ENCODE measurements at regions not wholly inside any gene's neighbourhood (a gene's known extent, or its start where the extent isn't known, plus 50 kb on each side); places are given as distances from the start of the nearest gene placed in this dataset.
"Not testable (repeated sequence)": the region's sequence is repeated elsewhere in the genome, so short reads cannot be mapped to it uniquely, and the experiment has no call there.

DNA sequence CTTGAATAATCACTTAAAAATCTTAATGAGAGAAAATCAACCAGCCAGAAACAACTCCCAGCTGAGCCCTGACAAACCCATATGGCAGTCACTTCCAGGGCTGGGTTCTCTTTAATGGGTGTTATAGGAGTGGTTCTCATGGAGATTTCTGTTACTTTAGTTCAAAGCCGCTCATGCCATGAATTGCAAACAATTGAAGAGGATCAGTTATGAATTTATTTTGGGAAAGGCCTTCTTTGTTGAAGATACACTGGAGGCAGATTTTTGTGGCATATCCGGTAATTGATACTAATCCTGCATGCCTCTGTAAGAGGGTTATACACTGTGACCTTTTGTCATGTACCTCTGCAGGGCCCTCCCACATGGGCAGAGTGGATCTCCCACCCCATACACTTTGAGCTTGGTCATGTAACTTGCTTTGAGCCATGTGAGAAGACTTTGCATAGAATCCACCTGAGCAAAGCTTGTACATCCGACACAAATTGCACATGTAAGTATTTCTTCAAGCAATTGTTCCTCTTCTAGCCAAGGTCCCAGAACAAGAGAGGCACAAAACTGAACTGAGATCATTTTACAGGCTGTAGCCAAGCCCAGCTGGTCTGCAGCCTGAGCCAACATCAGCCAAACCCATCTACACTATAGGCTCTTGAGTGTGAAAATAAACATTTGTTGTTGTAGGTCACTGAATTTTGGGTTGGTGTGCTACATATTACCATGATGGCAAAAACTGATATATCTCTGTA, 492.3 kb downstream of the PREX1 start:
- Histone ChIP-seq H3K36me3 (ENCODE audit: control insufficient read depth in 1 of 2, insufficient read depth in 2 of 2, low read length in 2 of 2) (no peaks in the 10 kb centered on the region), H3K9me3 (ENCODE audit: control insufficient read depth in 1 of 2, low read length in 2 of 2) (no peaks in the 10 kb centered on the region), H3K27me3 (ENCODE audit: control insufficient read depth in 1 of 2, insufficient read depth in 2 of 2, low read length in 2 of 2) (peaks cover 0 to 7% of the 10 kb centered on the region in 2 donors), H3K27ac (ENCODE audit: low read depth, low read length) (no peak overlapping the region), H3K4me3 (ENCODE audit: low read depth in 1 of 2, low read length in 2 of 2) (no peak overlapping the region), H3K4me1 (ENCODE audit: control insufficient read depth in 1 of 2, insufficient read depth in 2 of 2, low read length in 2 of 2) (no peaks in the 10 kb centered on the region), H3K9ac (ENCODE audit: low read depth in 1 of 2, low read length in 2 of 2) (no peak overlapping the region)

DNA sequence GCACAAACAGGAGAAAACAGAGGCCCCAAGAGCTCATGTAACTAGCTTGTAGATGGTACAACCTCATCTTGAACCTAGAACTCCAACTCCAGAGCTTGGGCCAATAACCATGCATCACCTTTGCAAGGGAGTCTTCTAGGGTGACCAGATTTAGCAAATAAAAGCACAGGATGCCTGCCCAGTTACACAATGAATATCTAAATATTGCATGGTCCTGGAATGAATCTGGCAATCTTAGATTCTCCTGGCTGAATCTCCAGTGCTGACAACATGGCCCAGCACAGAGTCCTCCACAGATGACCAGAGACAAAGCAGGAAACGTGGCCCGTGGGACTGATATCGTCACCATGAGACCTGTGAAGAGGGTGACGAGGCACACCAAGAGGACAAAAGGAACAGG, 494.1 kb downstream of the PREX1 start:
- Histone ChIP-seq H3K27me3 (ENCODE audit: control insufficient read depth in 1 of 2, insufficient read depth in 2 of 2, low read length in 2 of 2) (peaks cover 0 to 7% of the 10 kb centered on the region in 2 donors), H3K36me3 (ENCODE audit: control insufficient read depth in 1 of 2, insufficient read depth in 2 of 2, low read length in 2 of 2) (no peaks in the 10 kb centered on the region), H3K4me3 (ENCODE audit: low read depth in 1 of 2, low read length in 2 of 2) (no peak overlapping the region)

DNA sequence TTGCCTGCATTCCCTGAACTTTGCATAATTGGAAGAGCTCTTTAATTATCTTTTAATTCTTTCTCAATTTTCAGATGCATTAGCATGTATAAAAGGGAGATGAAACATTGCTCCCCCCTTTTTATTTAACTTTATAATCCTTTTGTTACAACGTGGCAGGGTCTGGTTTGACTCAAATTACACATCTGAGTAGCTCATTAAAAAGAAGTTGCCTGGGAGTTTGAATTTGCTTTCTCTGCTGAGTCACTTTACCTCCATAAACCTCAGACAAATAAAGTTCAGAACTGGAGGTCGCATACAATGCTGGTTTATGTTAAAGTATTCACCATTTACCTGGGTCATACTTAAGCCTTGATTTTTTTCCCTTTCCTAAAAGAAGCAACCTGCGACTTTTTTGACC, 495.2 kb downstream of the PREX1 start:
- Histone ChIP-seq H3K9ac (ENCODE audit: low read depth in 1 of 2, low read length in 2 of 2) (no peak overlapping the region), H3K4me3 (ENCODE audit: low read depth in 1 of 2, low read length in 2 of 2) (no peak overlapping the region), H3K27me3 (ENCODE audit: control insufficient read depth in 1 of 2, insufficient read depth in 2 of 2, low read length in 2 of 2) (peaks cover 0 to 7% of the 10 kb centered on the region in 2 donors), H3K9me3 (ENCODE audit: control insufficient read depth in 1 of 2, low read length in 2 of 2) (no peaks in the 10 kb centered on the region), H3K36me3 (ENCODE audit: control insufficient read depth in 1 of 2, insufficient read depth in 2 of 2, low read length in 2 of 2) (no peaks in the 10 kb centered on the region), H3K4me1 (ENCODE audit: control insufficient read depth in 1 of 2, insufficient read depth in 2 of 2, low read length in 2 of 2) (no peaks in the 10 kb centered on the region), H3K27ac (ENCODE audit: low read depth, low read length) (no peak overlapping the region)

More for the DNA sequence above, 494.1 kb downstream of the PREX1 start:
- no peak overlapping the region for H3K9ac ChIP-seq (ENCODE audit: low read depth in 1 of 2, low read length in 2 of 2)
- no peaks in the 10 kb centered on the region for H3K4me1 ChIP-seq (ENCODE audit: control insufficient read depth in 1 of 2, insufficient read depth in 2 of 2, low read length in 2 of 2)
- H3K9me3 ChIP-seq (ENCODE audit: control insufficient read depth in 1 of 2, low read length in 2 of 2) = no peaks in the 10 kb centered on the region
- no peak overlapping the region for H3K27ac ChIP-seq (ENCODE audit: low read depth, low read length)

DNA sequence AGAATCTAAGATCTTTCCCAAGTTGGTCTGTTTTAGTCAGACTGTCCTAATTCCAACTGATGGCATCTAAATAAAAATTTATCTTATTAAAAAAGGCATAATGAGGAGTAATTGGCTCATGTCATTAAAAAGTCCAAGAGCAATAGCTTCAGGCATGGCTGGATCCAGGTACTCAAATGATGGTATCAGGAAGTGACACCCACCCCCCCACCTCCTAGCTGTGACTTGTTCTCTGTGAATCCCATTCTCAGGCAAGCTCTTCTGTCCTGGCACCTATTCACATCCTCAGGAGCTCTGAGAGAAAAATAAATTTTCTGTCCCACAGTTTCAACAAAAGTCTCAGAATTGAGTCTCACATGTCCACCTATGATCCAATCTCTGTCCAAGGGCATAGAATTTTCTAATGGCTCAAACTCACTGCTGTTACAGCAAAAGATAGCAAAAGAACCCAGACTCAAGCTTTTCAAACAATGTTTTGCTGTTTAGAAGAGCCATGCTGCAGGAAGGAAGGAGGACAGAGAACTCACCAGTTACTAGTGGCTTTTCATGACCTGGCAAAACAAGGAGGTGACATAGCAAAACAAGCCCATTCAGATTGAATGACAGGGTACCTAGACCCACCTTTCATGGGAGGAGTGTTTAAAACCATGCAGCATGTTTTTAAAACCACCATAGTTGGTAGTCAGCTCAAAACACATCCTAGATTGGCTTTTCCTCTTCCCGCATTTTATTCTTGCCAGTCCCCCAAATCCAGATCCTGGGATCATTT, 496.1 kb downstream of the PREX1 start:
- Histone ChIP-seq H3K4me1 (ENCODE audit: control insufficient read depth in 1 of 2, insufficient read depth in 2 of 2, low read length in 2 of 2) (no peaks in the 10 kb centered on the region), H3K9me3 (ENCODE audit: control insufficient read depth in 1 of 2, low read length in 2 of 2) (no peaks in the 10 kb centered on the region), H3K4me3 (ENCODE audit: low read depth in 1 of 2, low read length in 2 of 2) (no peak overlapping the region), H3K36me3 (ENCODE audit: control insufficient read depth in 1 of 2, insufficient read depth in 2 of 2, low read length in 2 of 2) (no peaks in the 10 kb centered on the region), H3K27me3 (ENCODE audit: control insufficient read depth in 1 of 2, insufficient read depth in 2 of 2, low read length in 2 of 2) (peaks cover 0 to 7% of the 10 kb centered on the region in 2 donors), H3K9ac (ENCODE audit: low read depth in 1 of 2, low read length in 2 of 2) (no peak overlapping the region), H3K27ac (ENCODE audit: low read depth, low read length) (no peak overlapping the region)

DNA sequence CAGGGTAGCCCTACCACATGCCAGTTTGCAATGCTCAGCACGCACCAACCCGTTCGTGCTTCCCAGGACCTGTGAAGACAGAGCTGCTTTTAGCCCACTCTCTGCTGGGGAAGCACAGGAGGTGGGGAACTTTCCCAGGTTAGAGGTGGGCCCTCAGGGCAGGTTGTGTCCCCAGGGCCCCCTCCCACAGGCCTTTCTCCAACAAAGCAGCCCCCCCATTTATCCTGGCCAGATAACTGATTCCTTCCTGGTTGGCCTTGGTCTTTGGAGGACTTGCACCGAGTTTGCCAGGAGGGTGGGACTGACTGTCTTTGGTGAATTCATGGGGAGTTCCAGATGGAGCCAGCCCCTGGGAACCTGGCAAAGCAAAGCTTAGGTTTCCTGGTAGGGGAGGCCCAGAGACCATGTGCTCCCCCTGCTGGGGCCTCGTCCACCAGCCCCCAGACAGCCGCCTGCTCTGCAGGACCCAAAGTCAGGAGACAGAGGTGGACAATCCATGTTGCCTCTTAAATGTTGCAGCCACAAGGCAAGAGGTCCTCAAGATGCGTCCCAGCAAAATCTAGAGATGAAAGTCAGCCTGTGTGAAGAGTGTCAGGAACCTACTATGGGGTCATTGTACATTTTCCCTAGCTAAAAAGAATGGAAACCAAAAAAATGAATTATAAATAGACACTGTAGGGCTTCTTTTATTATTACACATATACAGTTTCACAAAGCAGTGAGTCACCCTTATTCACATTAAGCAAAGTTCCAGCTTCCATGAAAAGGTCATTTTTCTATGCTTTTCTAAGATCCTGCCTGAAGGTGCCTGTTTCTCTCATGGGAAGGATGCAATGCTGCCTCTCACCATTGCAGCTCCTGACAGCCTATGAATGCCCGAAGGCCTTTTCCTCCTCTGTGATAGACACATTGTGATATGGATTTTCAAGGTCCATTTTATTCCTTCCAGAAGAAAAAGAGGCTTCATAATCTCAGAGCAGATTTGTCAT, 497.8 kb downstream of the PREX1 start:
- H3K4me1 ChIP-seq (ENCODE audit: control insufficient read depth in 1 of 2, insufficient read depth in 2 of 2, low read length in 2 of 2) = no peaks in the 10 kb centered on the region
- no peak overlapping the region for H3K9ac ChIP-seq (ENCODE audit: low read depth in 1 of 2, low read length in 2 of 2)
- H3K27me3 ChIP-seq (ENCODE audit: control insufficient read depth in 1 of 2, insufficient read depth in 2 of 2, low read length in 2 of 2) = peaks cover 0 to 7% of the 10 kb centered on the region in 2 donors
- no peaks in the 10 kb centered on the region for H3K36me3 ChIP-seq (ENCODE audit: control insufficient read depth in 1 of 2, insufficient read depth in 2 of 2, low read length in 2 of 2)
- H3K9me3 ChIP-seq (ENCODE audit: control insufficient read depth in 1 of 2, low read length in 2 of 2) = no peaks in the 10 kb centered on the region
- H3K27ac ChIP-seq (ENCODE audit: low read depth, low read length) = no peak overlapping the region
- H3K4me3 ChIP-seq (ENCODE audit: low read depth in 1 of 2, low read length in 2 of 2) = no peak overlapping the region

DNA sequence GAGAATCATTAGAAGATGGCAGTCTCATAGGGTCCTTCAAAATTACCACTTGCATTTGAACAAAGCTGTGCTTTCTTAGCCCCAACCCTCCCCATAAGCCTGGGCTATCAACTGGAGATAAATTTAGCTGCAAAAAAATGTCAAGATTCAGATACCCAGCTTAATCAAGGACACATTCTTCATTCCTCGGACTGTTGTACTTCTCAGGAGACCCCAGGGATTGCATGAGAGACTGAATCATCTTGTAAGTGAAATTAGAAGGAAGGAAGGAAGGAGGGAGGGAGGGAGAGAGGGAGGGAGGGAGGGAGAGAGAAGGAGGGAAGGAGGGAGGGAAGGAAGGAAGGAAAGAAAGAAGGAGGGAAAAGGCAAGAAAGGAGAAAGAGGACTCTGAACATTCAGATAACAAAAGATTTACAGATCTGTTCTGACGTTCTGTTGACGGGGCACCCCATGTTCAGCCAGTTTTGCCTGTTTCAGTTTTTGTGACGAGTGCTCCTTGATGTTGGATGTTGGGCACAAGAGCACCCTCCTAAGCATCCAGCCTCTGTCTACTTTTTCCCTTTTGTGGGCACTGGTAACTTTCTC, 498.7 kb downstream of the PREX1 start:
- no peak overlapping the region for H3K4me3 ChIP-seq (ENCODE audit: low read depth in 1 of 2, low read length in 2 of 2)
- no peaks in the 10 kb centered on the region for H3K4me1 ChIP-seq (ENCODE audit: control insufficient read depth in 1 of 2, insufficient read depth in 2 of 2, low read length in 2 of 2)
- H3K9me3 ChIP-seq (ENCODE audit: control insufficient read depth in 1 of 2, low read length in 2 of 2) = no peaks in the 10 kb centered on the region
- no peaks in the 10 kb centered on the region for H3K36me3 ChIP-seq (ENCODE audit: control insufficient read depth in 1 of 2, insufficient read depth in 2 of 2, low read length in 2 of 2)
- H3K27ac ChIP-seq (ENCODE audit: low read depth, low read length) = no peak overlapping the region
- H3K27me3 ChIP-seq (ENCODE audit: control insufficient read depth in 1 of 2, insufficient read depth in 2 of 2, low read length in 2 of 2) = peaks cover 1 to 7% of the 10 kb centered on the region in 2 donors
- no peak overlapping the region for H3K9ac ChIP-seq (ENCODE audit: low read depth in 1 of 2, low read length in 2 of 2)

DNA sequence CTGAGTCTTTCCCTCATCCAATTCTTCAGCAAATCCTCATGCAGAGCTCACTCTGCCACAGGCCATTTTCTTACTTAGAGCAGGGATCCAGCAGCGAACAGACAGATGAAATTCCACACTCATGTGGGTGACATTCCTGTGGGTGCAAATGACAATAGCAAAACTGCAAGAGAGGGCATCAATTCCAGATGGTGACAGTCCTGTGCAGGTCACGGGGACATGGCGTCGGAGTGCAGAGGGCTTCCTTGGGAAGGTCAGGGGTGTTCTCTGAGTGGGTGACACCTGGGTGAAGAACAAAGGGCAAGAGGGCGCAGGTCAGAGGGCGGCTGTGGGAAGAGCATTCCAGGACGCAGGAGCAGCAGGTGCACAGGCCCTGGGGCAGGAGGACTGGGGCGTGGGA, 500.0 kb downstream of the PREX1 start:
- H3K27me3 ChIP-seq (ENCODE audit: control insufficient read depth in 1 of 2, insufficient read depth in 2 of 2, low read length in 2 of 2); H3K27ac ChIP-seq (ENCODE audit: low read depth, low read length); H3K4me1 ChIP-seq (ENCODE audit: control insufficient read depth in 1 of 2, insufficient read depth in 2 of 2, low read length in 2 of 2); H3K36me3 ChIP-seq (ENCODE audit: control insufficient read depth in 1 of 2, insufficient read depth in 2 of 2, low read length in 2 of 2); H3K4me3 ChIP-seq (ENCODE audit: low read depth in 1 of 2, low read length in 2 of 2); H3K9ac ChIP-seq (ENCODE audit: low read depth in 1 of 2, low read length in 2 of 2); H3K9me3 ChIP-seq (ENCODE audit: control insufficient read depth in 1 of 2, low read length in 2 of 2): not testable (repeated sequence)

DNA sequence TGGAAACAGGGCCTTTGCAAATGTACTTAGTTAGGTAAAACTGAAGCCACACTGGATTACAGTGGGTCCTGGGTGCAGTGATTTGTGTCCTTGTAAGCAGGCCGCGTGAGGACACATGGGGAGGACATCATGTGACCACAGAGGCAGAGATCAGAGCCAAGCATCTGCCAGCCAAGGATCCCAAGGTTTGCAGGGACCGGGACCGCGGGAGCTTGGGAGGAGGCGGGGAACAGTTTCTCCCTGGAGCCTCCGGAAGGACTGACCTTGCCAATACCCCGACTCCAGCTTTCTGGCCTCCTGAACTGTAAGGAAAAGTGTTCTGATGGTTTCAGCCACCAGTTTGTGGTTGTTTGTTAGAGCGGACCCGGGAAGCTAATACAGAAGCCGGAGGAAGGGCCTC, 500.9 kb downstream of the PREX1 start:
- Histone ChIP-seq H3K27ac (ENCODE audit: low read depth, low read length) (no peak overlapping the region), H3K4me3 (ENCODE audit: low read depth in 1 of 2, low read length in 2 of 2) (no peak overlapping the region)

DNA sequence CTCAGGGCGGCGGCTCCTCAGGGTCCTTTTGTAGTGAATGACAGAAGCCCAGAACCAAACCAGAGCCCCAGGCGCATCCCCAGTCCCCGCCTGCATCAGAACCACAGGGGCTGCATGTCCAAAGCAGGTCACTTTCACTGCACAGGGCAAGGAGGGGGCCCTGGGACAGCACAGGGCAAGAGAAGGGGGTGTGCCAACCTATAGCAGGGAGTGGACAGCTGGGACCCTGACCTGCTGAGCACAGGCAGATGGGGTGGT, 501.4 kb downstream of the PREX1 start:
- Histone ChIP-seq H3K36me3 (ENCODE audit: control insufficient read depth in 1 of 2, insufficient read depth in 2 of 2, low read length in 2 of 2) (no peaks in the 10 kb centered on the region), H3K9ac (ENCODE audit: low read depth in 1 of 2, low read length in 2 of 2) (no peak overlapping the region), H3K4me1 (ENCODE audit: control insufficient read depth in 1 of 2, insufficient read depth in 2 of 2, low read length in 2 of 2) (no peaks in the 10 kb centered on the region), H3K9me3 (ENCODE audit: control insufficient read depth in 1 of 2, low read length in 2 of 2) (no peaks in the 10 kb centered on the region), H3K27me3 (ENCODE audit: control insufficient read depth in 1 of 2, insufficient read depth in 2 of 2, low read length in 2 of 2) (peaks cover 0 to 2% of the 10 kb centered on the region in 2 donors), H3K4me3 (ENCODE audit: low read depth in 1 of 2, low read length in 2 of 2) (no peak overlapping the region), H3K27ac (ENCODE audit: low read depth, low read length) (no peak overlapping the region)

More for the DNA sequence above, 500.9 kb downstream of the PREX1 start:
- Histone ChIP-seq H3K9me3 (ENCODE audit: control insufficient read depth in 1 of 2, low read length in 2 of 2) (no peaks in the 10 kb centered on the region), H3K4me1 (ENCODE audit: control insufficient read depth in 1 of 2, insufficient read depth in 2 of 2, low read length in 2 of 2) (no peaks in the 10 kb centered on the region), H3K36me3 (ENCODE audit: control insufficient read depth in 1 of 2, insufficient read depth in 2 of 2, low read length in 2 of 2) (no peaks in the 10 kb centered on the region), H3K9ac (ENCODE audit: low read depth in 1 of 2, low read length in 2 of 2) (no peak overlapping the region), H3K27me3 (ENCODE audit: control insufficient read depth in 1 of 2, insufficient read depth in 2 of 2, low read length in 2 of 2) (peaks cover 2 to 3% of the 10 kb centered on the region in 2 donors)
